RWPE2 (cell line): ENCODE measurements at regions not wholly inside any gene's neighbourhood (a gene's known extent, or its start where the extent isn't known, plus 50 kb on each side); places are given as distances from the start of the nearest gene placed in this dataset.
"Not testable (repeated sequence)": the region's sequence is repeated elsewhere in the genome, so short reads cannot be mapped to it uniquely, and the experiment has no call there.

ENCODE experiments used
- ATAC-seq: fragments of 200-7000 bp; cut with Tn5 transposase; 3 replicates; pipeline ENCODE4 v1.9.1; 2021; ENCODE audit warnings: low read depth
- DNase-seq: peaks from one replicate; pipeline ENCODE4 v3.0.0-alpha.2; 2020; ENCODE audit warnings: low spot score
- H3K27ac ChIP-seq: fragments of 450-650 bp; 2 replicates; pipeline ENCODE4 v1.5.1; 2017; ENCODE audit warnings: mild to moderate bottlenecking; ENCODE audit not compliant: poor library complexity, severe bottlenecking
- H3K27me3 ChIP-seq: fragments of 250-450 bp; sonication (Bioruptor Pico); 2 replicates; pipeline ENCODE4 v1.5.1; 2021; ENCODE audit warnings: mild to moderate bottlenecking, moderate library complexity; ENCODE audit not compliant: insufficient read depth, poor library complexity, severe bottlenecking
- H3K36me3 ChIP-seq: fragments of 250-450 bp; sonication (Bioruptor Pico); 2 replicates; pipeline ENCODE4 v1.5.1; 2020; ENCODE audit warnings: low read depth, mild to moderate bottlenecking, moderate library complexity
- H3K4me1 ChIP-seq: fragments of 250-450 bp; sonication (Bioruptor Pico); 2 replicates; pipeline ENCODE4 v1.5.1; 2021; ENCODE audit warnings: mild to moderate bottlenecking, moderate library complexity; ENCODE audit not compliant: insufficient read depth, poor library complexity, severe bottlenecking
- H3K4me3 ChIP-seq: fragments of 250-450 bp; sonication (Bioruptor Pico); 2 replicates; pipeline ENCODE4 v1.5.1; 2021; ENCODE audit warnings: mild to moderate bottlenecking, moderate library complexity; ENCODE audit not compliant: severe bottlenecking
- H3K9me3 ChIP-seq: fragments of 250-450 bp; sonication (Bioruptor Pico); 2 replicates; pipeline ENCODE4 v1.5.1; 2021; ENCODE audit warnings: mild to moderate bottlenecking, moderate library complexity; ENCODE audit not compliant: severe bottlenecking
- TF ChIP-seq, protein P1 (sequence below): fragments of 450-650 bp; IDR thresholded peaks from one replicate; pipeline ENCODE4 v1.5.1; 2017; ENCODE audit warnings: mild to moderate bottlenecking, moderate library complexity; ENCODE audit not compliant: poor library complexity, severe bottlenecking

DNA sequence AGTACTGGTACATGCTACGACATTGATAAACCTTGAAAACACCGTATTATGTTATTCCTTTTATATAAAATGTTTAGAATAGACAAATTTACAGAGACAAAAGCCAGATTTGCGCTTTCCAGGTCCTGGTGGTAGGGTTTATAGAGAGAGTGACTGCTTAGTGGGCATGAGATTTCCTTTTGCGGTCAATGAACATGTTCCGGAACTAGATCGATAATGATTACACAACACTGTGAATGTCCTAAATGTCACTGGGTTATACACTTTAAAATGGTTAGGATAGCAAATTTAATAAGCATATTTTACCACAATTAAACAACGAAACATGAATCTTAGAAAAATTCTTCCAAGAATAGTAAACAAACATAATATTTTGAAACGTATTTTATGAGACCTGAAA lies 77.3 kb downstream of the MAGEA10 start:
- Histone ChIP-seq H3K4me1 (no peaks in the 10 kb centered on the region), H3K27me3 (no peaks in the 10 kb centered on the region), H3K27ac (no peak overlapping the region), H3K36me3 (no peaks in the 10 kb centered on the region), H3K4me3 (no peak overlapping the region), H3K9me3 (no peaks in the 10 kb centered on the region)
- ATAC-seq, result no peak
- TF ChIP-seq, protein P1, sequence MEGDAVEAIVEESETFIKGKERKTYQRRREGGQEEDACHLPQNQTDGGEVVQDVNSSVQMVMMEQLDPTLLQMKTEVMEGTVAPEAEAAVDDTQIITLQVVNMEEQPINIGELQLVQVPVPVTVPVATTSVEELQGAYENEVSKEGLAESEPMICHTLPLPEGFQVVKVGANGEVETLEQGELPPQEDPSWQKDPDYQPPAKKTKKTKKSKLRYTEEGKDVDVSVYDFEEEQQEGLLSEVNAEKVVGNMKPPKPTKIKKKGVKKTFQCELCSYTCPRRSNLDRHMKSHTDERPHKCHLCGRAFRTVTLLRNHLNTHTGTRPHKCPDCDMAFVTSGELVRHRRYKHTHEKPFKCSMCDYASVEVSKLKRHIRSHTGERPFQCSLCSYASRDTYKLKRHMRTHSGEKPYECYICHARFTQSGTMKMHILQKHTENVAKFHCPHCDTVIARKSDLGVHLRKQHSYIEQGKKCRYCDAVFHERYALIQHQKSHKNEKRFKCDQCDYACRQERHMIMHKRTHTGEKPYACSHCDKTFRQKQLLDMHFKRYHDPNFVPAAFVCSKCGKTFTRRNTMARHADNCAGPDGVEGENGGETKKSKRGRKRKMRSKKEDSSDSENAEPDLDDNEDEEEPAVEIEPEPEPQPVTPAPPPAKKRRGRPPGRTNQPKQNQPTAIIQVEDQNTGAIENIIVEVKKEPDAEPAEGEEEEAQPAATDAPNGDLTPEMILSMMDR, result no peak
- DNase-seq, result no peak

DNA sequence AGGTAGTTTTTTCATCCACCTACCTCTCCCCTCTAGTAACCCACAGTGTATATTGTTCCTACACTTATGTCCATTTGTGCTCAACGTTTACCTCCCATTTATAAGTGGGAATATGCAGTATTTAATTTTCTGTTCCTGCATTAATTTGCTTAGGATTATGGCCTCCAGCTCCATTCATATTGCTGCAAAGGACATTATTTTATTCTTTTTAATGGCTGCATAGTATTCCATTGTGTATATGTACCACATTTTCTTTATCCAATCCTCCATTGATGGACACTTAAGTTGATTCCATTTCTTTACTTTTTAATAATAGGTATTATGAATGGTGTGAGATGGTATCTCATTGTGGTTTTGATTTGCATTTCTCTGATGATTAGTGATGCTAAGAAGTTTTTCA lies 76.1 kb upstream of the GABRE start:
- not testable (repeated sequence) for ATAC-seq, H3K27me3 ChIP-seq, H3K4me1 ChIP-seq, DNase-seq, H3K27ac ChIP-seq, H3K36me3 ChIP-seq, H3K4me3 ChIP-seq, H3K9me3 ChIP-seq

DNA sequence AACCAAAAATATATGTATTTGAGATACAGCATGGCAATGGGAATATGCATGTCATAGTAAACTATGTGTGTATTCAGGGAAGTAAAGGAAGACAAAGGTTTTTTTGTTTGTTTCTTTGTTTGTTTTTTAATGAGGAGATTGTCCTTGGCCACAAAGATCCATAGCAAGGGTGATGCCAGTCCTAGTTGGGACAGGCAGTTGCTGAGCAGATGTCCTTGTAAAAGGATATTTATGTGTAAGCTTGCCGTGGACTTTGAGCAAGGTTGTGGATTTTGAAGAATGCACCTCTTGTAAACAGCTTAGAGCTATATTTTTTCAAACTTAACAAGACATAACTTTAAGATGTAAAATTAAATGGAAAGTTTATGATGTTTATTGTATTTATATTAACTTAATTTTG lies 69.9 kb upstream of the GABRE start:
- no peak overlapping the region for H3K27ac ChIP-seq
- ATAC-seq (no peak), DNase-seq (no peak)
- H3K36me3 ChIP-seq, result no peaks in the 10 kb centered on the region
- TF ChIP-seq, protein P1, result no peak
- no peaks in the 10 kb centered on the region for H3K27me3 ChIP-seq
- H3K9me3 ChIP-seq, result no peaks in the 10 kb centered on the region
- no peaks in the 10 kb centered on the region for H3K4me1 ChIP-seq
- no peak overlapping the region for H3K4me3 ChIP-seq

DNA sequence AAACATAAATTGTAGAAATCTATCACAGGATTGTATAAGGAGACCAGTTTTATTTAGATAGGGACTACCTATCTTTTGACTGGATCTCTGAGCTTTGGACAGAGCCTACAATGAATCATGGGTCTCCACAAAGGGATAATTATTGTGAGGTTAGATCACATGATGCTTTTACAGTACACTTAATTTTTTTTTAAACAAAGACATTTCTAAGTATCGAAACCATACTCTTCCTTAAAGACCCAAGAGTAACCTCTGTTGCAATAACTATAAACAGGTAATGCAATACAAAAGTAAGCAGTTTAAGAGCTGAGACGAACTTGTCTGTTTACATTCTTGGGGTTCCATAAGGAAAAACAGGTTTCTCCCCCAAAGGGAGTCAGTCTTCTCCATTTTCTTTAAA lies 64.3 kb upstream of the GABRE start:
- H3K27ac ChIP-seq, result no peak overlapping the region

DNA sequence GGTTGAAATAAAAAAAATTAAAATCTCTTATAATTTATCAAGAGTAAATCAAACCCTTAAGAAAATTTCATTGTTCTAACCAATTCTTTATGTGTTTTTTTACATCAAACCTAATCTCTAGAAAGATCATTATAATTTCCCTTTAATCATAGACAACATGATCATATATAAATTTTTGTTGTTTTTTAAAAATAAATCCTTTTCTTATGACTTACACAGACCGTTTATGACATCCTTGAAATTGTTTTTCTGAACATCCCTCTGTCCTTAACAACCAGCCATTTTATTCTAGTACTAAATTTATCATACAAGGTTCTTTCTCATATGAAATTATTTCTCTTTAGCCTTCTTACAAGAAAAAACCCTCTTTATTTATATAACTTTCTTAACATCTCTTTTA lies 62.7 kb upstream of the GABRE start:
- TF ChIP-seq, protein P1, result no peak
- Histone ChIP-seq H3K27me3 (no peaks in the 10 kb centered on the region), H3K9me3 (no peaks in the 10 kb centered on the region), H3K4me3 (no peak overlapping the region), H3K36me3 (no peaks in the 10 kb centered on the region), H3K4me1 (no peaks in the 10 kb centered on the region), H3K27ac (no peak overlapping the region)
- DNase-seq (no peak), ATAC-seq (no peak)

More for the DNA sequence above, 64.3 kb upstream of the GABRE start:
- H3K9me3 ChIP-seq, result no peaks in the 10 kb centered on the region
- no peak overlapping the region for H3K4me3 ChIP-seq
- no peak for DNase-seq
- no peaks in the 10 kb centered on the region for H3K36me3 ChIP-seq
- no peaks in the 10 kb centered on the region for H3K4me1 ChIP-seq
- no peaks in the 10 kb centered on the region for H3K27me3 ChIP-seq
- TF ChIP-seq, protein P1, result no peak
- ATAC-seq, result no peak

DNA sequence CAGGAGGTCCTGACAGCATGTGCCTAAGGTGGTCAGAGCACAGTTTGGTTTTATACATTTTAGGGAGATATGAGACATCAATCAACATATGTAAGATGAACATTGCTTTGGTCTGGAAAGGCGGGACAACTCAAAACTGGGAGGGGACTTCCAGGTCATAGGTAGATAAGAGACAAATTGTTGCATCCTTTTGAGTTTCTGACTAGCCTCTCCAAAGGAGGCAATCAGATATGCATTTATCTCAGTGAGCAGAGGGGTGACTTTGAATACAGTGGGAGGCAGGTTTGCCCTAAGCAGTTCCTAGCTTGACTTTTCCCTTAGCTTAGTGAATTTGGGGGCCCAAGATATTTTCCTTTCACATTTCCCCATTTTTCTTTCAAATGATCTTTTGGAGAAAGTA lies 56.9 kb upstream of the GABRE start:
- not testable (repeated sequence) for H3K4me1 ChIP-seq, H3K9me3 ChIP-seq, H3K27ac ChIP-seq, H3K36me3 ChIP-seq, ATAC-seq, H3K4me3 ChIP-seq, DNase-seq, H3K27me3 ChIP-seq
